Activated CD4-positive, CD25-positive, alpha-beta regulatory T cell treated with anti-CD3 and anti-CD28 coated beads, Interleukin-2, amount 50 U/mL, for 16 hours (primary cell): ENCODE measurements at regions not wholly inside any gene's neighbourhood (a gene's known extent, or its start where the extent isn't known, plus 50 kb on each side); places are given as distances from the start of the nearest gene placed in this dataset.
"Not testable (repeated sequence)": the region's sequence is repeated elsewhere in the genome, so short reads cannot be mapped to it uniquely, and the experiment has no call there.

Experiments used
- DNase-seq: peaks from one replicate; pipeline ENCODE4 v3.0.0-alpha.2; 2020; ENCODE audit warnings: low read depth, low spot score

GRCh38 chr10:2201534-2202099, 464.3 kb upstream of the ADARB2 start:
- no peak for DNase-seq

DNA sequence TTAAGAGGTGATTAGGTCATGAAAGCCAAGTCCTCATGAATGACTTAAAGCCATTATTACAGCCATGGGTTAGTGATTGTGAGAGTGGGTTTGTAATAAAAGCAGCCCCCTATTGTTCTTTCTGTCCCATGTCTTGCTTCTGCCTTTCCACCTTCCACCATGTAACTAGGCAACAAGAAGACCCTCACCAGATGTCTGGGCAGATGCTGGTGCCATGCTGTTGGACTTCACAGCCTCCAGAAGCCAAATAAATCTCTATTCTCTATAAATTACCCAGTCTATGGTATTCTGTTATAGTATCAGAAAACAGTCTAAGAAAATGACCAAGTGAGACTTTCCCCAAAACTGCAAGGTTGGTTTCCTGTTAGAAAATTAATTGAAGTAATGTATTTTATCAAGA, 460.3 kb upstream of the ADARB2 start:
- DNase-seq, result no peak

DNA sequence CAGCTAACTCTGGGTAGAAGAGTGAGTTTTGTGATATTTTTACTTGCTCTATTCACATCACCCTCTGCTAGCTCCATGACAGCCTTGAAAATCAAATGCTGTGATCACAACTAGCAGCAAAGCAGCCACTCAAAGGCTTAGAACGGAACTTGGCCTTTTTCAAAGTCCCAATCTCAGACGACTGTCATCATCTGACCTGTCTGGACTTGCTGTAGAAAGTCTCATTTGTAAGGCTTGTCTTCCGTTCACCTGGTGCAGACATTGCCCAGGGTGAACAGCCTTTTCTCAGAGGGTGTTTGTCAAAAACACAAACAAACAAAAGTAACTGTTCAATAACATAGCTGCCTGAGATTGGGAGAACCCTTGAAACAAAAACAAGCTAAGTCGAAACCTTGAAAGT, 458.9 kb upstream of the ADARB2 start:
- no peak for DNase-seq

DNA sequence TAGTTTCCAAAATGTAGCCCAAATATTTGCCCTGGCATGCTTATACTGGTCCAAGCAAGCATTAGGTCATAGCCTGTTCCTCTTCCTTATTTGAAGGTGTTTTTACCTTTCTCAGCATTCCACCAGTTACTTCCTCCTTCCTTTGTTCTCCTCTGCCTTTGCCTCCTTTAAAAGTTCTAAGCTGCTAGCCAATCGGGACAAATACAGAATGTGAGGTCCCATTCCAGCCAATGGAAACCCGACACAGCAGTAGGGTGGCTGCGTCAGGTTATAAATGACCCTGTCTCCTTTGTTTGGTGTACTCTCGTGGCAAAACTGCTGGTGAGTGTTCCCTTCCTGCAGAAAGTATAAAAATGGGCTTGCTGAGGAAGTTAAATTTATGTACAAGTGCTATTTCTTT, 452.0 kb upstream of the ADARB2 start:
- DNase-seq, result not testable (repeated sequence)

DNA sequence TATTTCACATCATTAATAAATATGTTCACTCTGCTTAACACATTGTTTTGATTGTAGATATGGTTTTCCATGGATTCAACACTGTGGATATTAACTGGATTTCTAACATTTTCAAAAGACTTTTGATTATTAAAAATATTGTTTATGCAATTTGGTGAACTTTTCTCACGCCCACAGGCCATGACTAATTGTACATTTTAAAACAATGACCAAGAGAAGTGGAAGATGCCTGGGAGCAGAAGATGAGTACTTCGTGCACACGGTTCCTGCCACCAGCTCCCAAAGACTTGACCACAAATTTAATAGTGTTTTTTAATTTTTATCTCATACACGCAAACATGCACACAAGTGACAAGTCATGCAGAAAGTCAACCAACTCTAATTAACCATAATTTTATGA, 451.0 kb upstream of the ADARB2 start:
- DNase-seq, result no peak

- DNase-seq, result no peak
Measured at GRCh38 chr10:2173327-2173726, 436.0 kb upstream of the ADARB2 start.

GRCh38 chr10:2165771-2166460, 428.6 kb upstream of the ADARB2 start:
- DNase-seq, result no peak

GRCh38 chr10:2150288-2150687, 413.0 kb upstream of the ADARB2 start:
- DNase-seq, result no peak

DNA sequence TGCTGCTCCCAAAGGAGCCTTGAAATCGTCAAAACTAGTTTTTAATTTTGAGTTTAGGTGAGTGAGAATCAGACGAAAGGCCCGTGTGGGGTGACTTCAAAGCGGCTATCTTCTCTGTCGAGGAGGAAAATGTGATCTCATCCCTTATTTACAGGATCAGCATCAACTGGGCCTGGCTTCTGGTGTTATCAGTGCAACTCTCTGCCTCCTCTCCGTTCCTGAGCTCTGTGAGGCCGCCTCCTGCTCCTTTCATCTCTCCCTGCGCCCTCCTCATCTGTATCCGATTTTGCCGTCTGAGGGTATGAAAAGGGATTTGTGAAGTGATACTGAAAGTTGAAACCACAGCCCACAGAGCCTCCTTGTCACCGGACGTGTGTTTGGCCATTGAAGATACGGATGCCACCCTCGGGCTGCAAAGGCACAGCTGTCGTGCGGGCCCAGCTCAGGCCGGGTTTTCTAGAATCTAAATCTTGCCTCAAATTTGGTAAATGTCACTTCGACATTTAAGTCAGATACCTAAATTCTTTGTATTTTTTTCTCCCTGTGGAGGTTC, 408.7 kb upstream of the ADARB2 start:
- DNase-seq, result no peak

- no peak for DNase-seq
Measured at GRCh38 chr10:2145491-2145890, 408.2 kb upstream of the ADARB2 start.

DNA sequence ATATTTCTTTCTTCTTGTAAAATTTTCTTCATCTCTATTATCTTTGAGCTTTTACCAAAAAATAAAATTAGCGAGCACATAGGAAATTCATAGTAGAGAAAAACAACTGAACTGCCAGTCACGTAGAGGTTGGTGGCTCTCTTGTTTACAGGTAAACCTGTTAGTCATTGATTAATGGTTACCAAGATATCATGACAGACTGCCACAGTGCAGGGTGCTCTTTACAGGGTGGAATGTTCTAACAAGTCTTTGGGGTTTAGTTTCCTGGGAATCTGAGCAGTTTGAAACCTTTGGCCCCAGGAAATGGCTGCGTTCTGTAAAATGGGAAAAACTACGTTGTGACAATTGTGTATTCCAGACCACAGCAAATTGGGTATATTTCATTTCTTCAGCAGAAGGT, 407.3 kb upstream of the ADARB2 start:
- no peak for DNase-seq

DNA sequence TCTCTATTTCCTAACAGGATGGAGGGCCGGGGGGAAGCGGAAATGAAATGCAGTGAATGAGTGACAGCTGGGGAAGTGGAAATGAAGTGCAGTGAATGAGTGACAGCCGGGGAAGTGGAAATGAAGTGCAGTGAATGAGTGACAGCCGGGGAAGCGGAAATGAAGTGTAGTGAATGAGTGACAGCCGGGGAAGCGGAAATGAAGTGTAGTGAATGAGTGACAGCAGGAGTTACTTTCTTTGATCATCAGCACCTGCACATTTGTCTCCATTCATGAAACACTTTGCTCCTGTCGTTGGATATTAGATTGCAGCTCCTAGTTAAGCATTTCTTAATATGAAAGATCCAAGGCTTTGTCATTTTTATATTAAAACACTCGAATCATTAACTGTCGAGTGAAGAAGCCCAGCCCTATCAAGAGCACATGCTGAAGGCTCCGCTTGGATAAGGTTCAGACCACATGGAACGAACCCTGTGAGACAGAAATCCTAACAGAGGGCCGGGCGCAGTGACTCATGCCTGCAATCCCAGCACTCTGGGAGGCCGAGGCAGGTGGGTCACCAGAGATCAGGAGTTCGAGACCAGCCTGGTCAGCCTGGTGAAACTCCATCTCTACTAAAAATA, 406.0 kb upstream of the ADARB2 start:
- DNase-seq, result no peak

GRCh38 chr10:2139746-2140145, 402.4 kb upstream of the ADARB2 start:
- DNase-seq, result no peak

DNA sequence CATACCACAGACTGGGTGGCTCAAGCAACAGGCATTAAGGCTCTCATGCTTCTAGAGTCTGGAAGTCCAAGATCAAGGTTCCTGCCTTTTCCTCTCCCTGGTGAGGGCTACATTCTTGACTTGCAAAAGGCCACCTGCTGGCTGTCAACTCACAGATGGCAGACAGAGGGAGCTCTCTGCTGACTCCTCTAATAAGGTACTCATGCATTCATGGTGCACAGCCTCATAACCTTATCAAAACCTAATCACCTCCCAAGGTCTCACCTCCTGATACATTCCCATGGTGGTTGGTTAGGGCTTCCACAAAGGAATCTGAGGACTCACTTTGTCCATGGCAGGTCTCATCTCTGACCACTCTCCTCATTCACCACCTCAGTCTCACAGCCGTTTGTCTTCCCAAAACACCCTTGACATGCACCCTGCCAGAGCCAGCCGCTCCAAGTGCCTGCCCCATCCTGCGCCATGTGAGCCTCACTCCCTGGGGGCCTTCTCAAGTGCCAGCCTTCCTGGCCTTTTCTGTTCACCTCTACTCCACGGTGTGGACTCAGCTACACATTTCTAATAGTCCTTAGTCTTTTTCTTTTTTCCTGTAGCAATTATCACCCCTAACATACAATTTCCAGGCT, 400.3 kb upstream of the ADARB2 start:
- DNase-seq, result no peak

DNA sequence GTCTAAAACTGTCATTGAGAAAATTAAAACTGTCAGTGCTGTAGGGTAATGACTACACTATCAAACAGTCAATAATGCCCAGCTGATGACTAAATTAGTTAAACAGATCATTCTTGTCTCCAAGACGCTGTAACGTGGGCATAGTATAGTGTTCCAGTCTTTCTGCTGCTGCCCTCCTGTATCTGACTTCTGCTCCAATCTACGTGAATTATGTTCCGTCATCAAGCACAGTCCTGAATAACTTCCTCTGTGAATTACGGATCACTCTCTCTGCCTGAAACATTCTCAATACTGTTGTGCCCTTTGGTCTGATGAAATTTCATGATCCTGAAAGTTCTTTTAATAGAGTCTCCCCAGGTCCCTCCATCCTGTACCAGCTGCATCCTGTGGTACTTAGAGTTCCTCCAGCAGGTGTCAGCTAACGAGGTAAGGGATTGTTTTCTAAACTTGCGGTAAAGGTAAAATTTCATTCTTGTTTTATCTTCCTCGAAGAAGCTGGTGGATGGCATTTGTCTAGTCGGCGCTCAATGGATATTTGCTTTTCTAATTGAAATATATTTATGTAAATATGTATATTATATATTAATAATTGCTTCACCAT, 393.5 kb upstream of the ADARB2 start:
- DNase-seq, result no peak

GRCh38 chr10:2128991-2129390, 391.7 kb upstream of the ADARB2 start:
- no peak for DNase-seq

DNA sequence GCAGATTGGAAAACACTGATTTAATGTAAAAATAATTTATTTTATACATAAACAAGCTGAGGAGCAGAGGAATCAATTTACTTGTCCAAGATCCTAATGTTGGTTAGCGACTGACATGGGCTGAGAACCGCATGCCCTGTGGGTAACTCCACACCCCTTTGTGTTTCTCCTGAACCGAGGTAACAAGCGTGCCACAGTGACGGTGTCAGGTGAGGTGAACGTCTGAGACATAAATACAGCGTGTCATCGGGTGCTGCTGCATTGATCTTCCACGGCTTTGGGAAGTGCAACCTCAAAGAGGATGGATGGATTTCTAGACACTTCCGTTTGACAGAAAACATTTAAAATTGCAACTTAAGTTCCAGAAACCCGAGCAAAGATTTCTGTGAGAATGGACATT, 386.8 kb upstream of the ADARB2 start:
- no peak for DNase-seq

- no peak for DNase-seq
Measured at GRCh38 chr10:2122431-2123124, 385.3 kb upstream of the ADARB2 start.

- no peak for DNase-seq
Measured at GRCh38 chr10:2121929-2122328, 384.6 kb upstream of the ADARB2 start.

GRCh38 chr10:2121315-2121714, 384.0 kb upstream of the ADARB2 start:
- no peak for DNase-seq

GRCh38 chr10:2120746-2121145, 383.4 kb upstream of the ADARB2 start:
- no peak for DNase-seq

DNA sequence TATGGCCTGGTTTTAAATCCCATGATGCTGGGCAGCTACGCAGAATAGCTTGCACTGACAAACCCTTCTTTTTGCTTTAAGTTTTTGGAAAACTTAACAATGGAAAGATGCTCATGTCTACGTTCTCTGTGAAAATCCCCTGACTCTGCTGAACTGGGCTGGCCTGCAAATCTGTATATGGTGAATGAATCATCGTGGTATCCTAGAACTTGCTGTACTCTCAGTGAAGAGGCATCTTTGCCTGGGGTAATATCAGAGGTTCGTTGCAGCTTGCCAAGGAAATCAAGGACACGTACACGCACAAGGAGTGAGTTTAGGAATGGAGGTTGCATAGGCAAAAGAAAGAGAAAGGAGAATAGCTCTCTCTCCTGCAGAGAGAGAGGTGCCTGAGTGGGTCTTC, 382.0 kb upstream of the ADARB2 start:
- DNase-seq, result no peak
